Central memory CD8-positive, alpha-beta T cell (primary cell): ENCODE measurements at regions not wholly inside any gene's neighbourhood (a gene's known extent, or its start where the extent isn't known, plus 50 kb on each side); places are given as distances from the start of the nearest gene placed in this dataset.
"Not testable (repeated sequence)": the region's sequence is repeated elsewhere in the genome, so short reads cannot be mapped to it uniquely, and the experiment has no call there.

Experiments
- ATAC-seq: fragments of 150-1000 bp; cut with Tn5 transposase; replicated peaks from 2 replicates; pipeline ENCODE4 v1.10.0; 2022; ENCODE audit warnings: mild to moderate bottlenecking, moderate FRiP score, moderate number of reproducible peaks; ENCODE audit not compliant: poor library complexity, severe bottlenecking; ENCODE audit errors: extremely low read depth
- DNase-seq, 2 donors: peaks; one replicate each; pipeline ENCODE4 v3.0.0; 2021; ENCODE audit warnings: low spot score in 2 of 2
- H3K27ac Mint-ChIP-seq: one replicate; pipeline ENCODE4 v1.8.0; 2022; ENCODE audit warnings: low read depth, mild to moderate bottlenecking, moderate library complexity, mixed read lengths
- H3K27me3 Mint-ChIP-seq: one replicate; pipeline ENCODE4 v1.8.0; 2022; ENCODE audit warnings: mixed read lengths
- H3K36me3 Mint-ChIP-seq: one replicate; pipeline ENCODE4 v1.8.0; 2022; ENCODE audit warnings: mild to moderate bottlenecking, moderate library complexity, mixed read lengths; ENCODE audit not compliant: insufficient read depth
- H3K4me1 Mint-ChIP-seq: one replicate; pipeline ENCODE4 v1.8.0; 2022; ENCODE audit warnings: mixed read lengths
- H3K4me3 Mint-ChIP-seq: one replicate; pipeline ENCODE4 v1.8.0; 2022; ENCODE audit warnings: mild to moderate bottlenecking, moderate library complexity, mixed read lengths
- H3K9me3 Mint-ChIP-seq: one replicate; pipeline ENCODE4 v1.8.0; 2022; ENCODE audit warnings: mixed read lengths

- DNase-seq (no peak), ATAC-seq (no peak)
- Mint-ChIP-seq H3K36me3 (no peaks in the 10 kb centered on the region), H3K4me1 (no peaks in the 10 kb centered on the region), H3K4me3 (no peak overlapping the region), H3K27me3 (peaks cover 55% of the 10 kb centered on the region), H3K27ac (no peak overlapping the region), H3K9me3 (no peaks in the 10 kb centered on the region)
These were observed 135.6 kb downstream of the TSEN15 start for GRCh38 chr1:184187097-184187496.

GRCh38 chr1:184188037-184188436 lies 136.5 kb downstream of the TSEN15 start:
- Mint-ChIP-seq H3K9me3 (no peaks in the 10 kb centered on the region), H3K27ac (no peak overlapping the region), H3K4me3 (no peak overlapping the region), H3K36me3 (no peaks in the 10 kb centered on the region), H3K27me3 (peaks cover 55% of the 10 kb centered on the region), H3K4me1 (no peaks in the 10 kb centered on the region)
- DNase-seq (no peak), ATAC-seq (no peak)

GRCh38 chr1:184189361-184189760 lies 137.8 kb downstream of the TSEN15 start:
- Mint-ChIP-seq H3K4me3 (no peak overlapping the region), H3K4me1 (no peaks in the 10 kb centered on the region), H3K36me3 (no peaks in the 10 kb centered on the region), H3K27me3 (peaks cover 68% of the 10 kb centered on the region), H3K27ac (no peak overlapping the region), H3K9me3 (no peaks in the 10 kb centered on the region)
- DNase-seq (no peak), ATAC-seq (no peak)

- no peak for ATAC-seq
- Mint-ChIP-seq H3K4me3 (no peak overlapping the region), H3K4me1 (no peaks in the 10 kb centered on the region), H3K27me3 (peaks cover 62% of the 10 kb centered on the region), H3K27ac (no peak overlapping the region), H3K9me3 (no peaks in the 10 kb centered on the region), H3K36me3 (no peaks in the 10 kb centered on the region)
- DNase-seq: no peak
These were observed 139.1 kb downstream of the TSEN15 start for GRCh38 chr1:184190616-184191015.

GRCh38 chr1:184191181-184191621 lies 139.7 kb downstream of the TSEN15 start:
- DNase-seq: no peak
- no peak for ATAC-seq
- H3K4me3 Mint-ChIP-seq: no peak overlapping the region
- H3K36me3 Mint-ChIP-seq: no peaks in the 10 kb centered on the region
- H3K9me3 Mint-ChIP-seq: no peaks in the 10 kb centered on the region
- no peaks in the 10 kb centered on the region for H3K4me1 Mint-ChIP-seq
- H3K27me3 Mint-ChIP-seq: peaks cover 57% of the 10 kb centered on the region
- H3K27ac Mint-ChIP-seq: no peak overlapping the region

- no peak overlapping the region for H3K4me3 Mint-ChIP-seq
- no peak for ATAC-seq
- peaks cover 47% of the 10 kb centered on the region for H3K27me3 Mint-ChIP-seq
- no peak for DNase-seq
- H3K4me1 Mint-ChIP-seq: no peaks in the 10 kb centered on the region
- H3K27ac Mint-ChIP-seq: no peak overlapping the region
- no peaks in the 10 kb centered on the region for H3K9me3 Mint-ChIP-seq
- H3K36me3 Mint-ChIP-seq: no peaks in the 10 kb centered on the region
These were observed 141.3 kb downstream of the TSEN15 start for GRCh38 chr1:184192796-184193195.

- ATAC-seq: no peak
- Mint-ChIP-seq H3K9me3 (no peaks in the 10 kb centered on the region), H3K36me3 (no peaks in the 10 kb centered on the region), H3K4me1 (no peaks in the 10 kb centered on the region), H3K27me3 (peaks cover 43% of the 10 kb centered on the region), H3K4me3 (no peak overlapping the region), H3K27ac (no peak overlapping the region)
- DNase-seq: no peak
These were observed 141.9 kb downstream of the TSEN15 start for GRCh38 chr1:184193451-184193850.

GRCh38 chr1:184194236-184194635 lies 142.7 kb downstream of the TSEN15 start:
- ATAC-seq: no peak
- Mint-ChIP-seq H3K36me3 (no peaks in the 10 kb centered on the region), H3K4me3 (no peak overlapping the region), H3K27ac (no peak overlapping the region), H3K4me1 (no peaks in the 10 kb centered on the region), H3K27me3 (peaks cover 35% of the 10 kb centered on the region), H3K9me3 (no peaks in the 10 kb centered on the region)
- no peak for DNase-seq

GRCh38 chr1:184195722-184196121 lies 144.2 kb downstream of the TSEN15 start:
- H3K9me3 Mint-ChIP-seq, ATAC-seq, DNase-seq, H3K4me1 Mint-ChIP-seq, H3K36me3 Mint-ChIP-seq, H3K4me3 Mint-ChIP-seq, H3K27ac Mint-ChIP-seq: not testable (repeated sequence)
- peaks cover 21% of the 10 kb centered on the region for H3K27me3 Mint-ChIP-seq

GRCh38 chr1:184197831-184198230 lies 146.3 kb downstream of the TSEN15 start:
- Mint-ChIP-seq H3K4me1 (no peaks in the 10 kb centered on the region), H3K4me3 (no peak overlapping the region), H3K36me3 (no peaks in the 10 kb centered on the region), H3K27me3 (peaks cover 17% of the 10 kb centered on the region), H3K27ac (no peak overlapping the region), H3K9me3 (no peaks in the 10 kb centered on the region)
- ATAC-seq (no peak), DNase-seq (no peak)

- Mint-ChIP-seq H3K27ac (no peak overlapping the region), H3K4me1 (no peaks in the 10 kb centered on the region), H3K27me3 (peaks cover 7% of the 10 kb centered on the region), H3K9me3 (no peaks in the 10 kb centered on the region), H3K36me3 (no peaks in the 10 kb centered on the region), H3K4me3 (no peak overlapping the region)
- DNase-seq (no peak), ATAC-seq (no peak)
These were observed 147.5 kb downstream of the TSEN15 start for GRCh38 chr1:184199036-184199435.

- no peak for DNase-seq
These were observed 148.0 kb downstream of the TSEN15 start for GRCh38 chr1:184199438-184200085.

GRCh38 chr1:184208622-184209021 lies 157.1 kb downstream of the TSEN15 start:
- no peaks in the 10 kb centered on the region for H3K9me3 Mint-ChIP-seq

More at GRCh38 chr1:184199438-184200085, 148.0 kb downstream of the TSEN15 start:
- Mint-ChIP-seq H3K4me3 (no peak overlapping the region), H3K4me1 (no peaks in the 10 kb centered on the region), H3K27ac (no peak overlapping the region), H3K27me3 (peaks cover 2% of the 10 kb centered on the region), H3K9me3 (no peaks in the 10 kb centered on the region), H3K36me3 (no peaks in the 10 kb centered on the region)
- no peak for ATAC-seq

More at GRCh38 chr1:184208622-184209021, 157.1 kb downstream of the TSEN15 start:
- Mint-ChIP-seq H3K27me3 (no peaks in the 10 kb centered on the region), H3K36me3 (peaks cover 2% of the 10 kb centered on the region), H3K4me1 (no peaks in the 10 kb centered on the region), H3K27ac (no peak overlapping the region), H3K4me3 (no peak overlapping the region)
- ATAC-seq (no peak), DNase-seq (no peak)
